ENCODE measurements at regions not wholly inside any gene's neighbourhood (a gene's known extent, or its start where the extent isn't known, plus 50 kb on each side); places are given as distances from the start of the nearest gene placed in this dataset.

GRCh38 chr7:41917-42565 is 150.3 kb upstream of the FAM20C start:
- no peaks in the 10 kb centered on the region for H3K9me3 ChIP-seq
- TF ChIP-seq CTCF (IDR thresholded peaks at IDR 0.05) = no peak
- no peak overlapping the region for H3K4me3 ChIP-seq
- H3K27me3 ChIP-seq (ENCODE audit: low read depth) = peaks cover 6% of the 10 kb centered on the region
- no peaks in the 10 kb centered on the region for H3K36me3 ChIP-seq
- peaks cover 12% of the 10 kb centered on the region for H3K4me1 ChIP-seq
- ATAC-seq = no peak
- intact Hi-C loops (cut with DNase I) = no loop called here
- H3K27ac ChIP-seq = no peak overlapping the region
- peak; percentile 14 for DNase-seq

GRCh38 chr7:43791-44540 is 148.4 kb upstream of the FAM20C start:
- ATAC-seq (no peak), DNase-seq (peak; percentile 16)
- H3K4me3 ChIP-seq = no peak overlapping the region
- H3K36me3 ChIP-seq = no peaks in the 10 kb centered on the region
- no peak for TF ChIP-seq CTCF (IDR thresholded peaks at IDR 0.05)
- intact Hi-C loops (cut with DNase I) = no loop called here
- H3K9me3 ChIP-seq = no peaks in the 10 kb centered on the region
- H3K27me3 ChIP-seq (ENCODE audit: low read depth) = peaks cover 6% of the 10 kb centered on the region
- H3K4me1 ChIP-seq = peaks cover 12% of the 10 kb centered on the region
- no peak overlapping the region for H3K27ac ChIP-seq

- no peak for TF ChIP-seq CTCF (IDR thresholded peaks at IDR 0.05)
- peak; percentile 20 for DNase-seq
- Histone ChIP-seq H3K36me3 (no peaks in the 10 kb centered on the region), H3K4me3 (no peak overlapping the region), H3K27ac (no peak overlapping the region), H3K27me3 (ENCODE audit: low read depth) (peaks cover 6% of the 10 kb centered on the region), H3K9me3 (no peaks in the 10 kb centered on the region), H3K4me1 (peaks cover 12% of the 10 kb centered on the region)
- intact Hi-C loops (cut with DNase I) = no loop called here
- no peak for ATAC-seq
Observed at GRCh38 chr7:44541-44896, 147.9 kb upstream of the FAM20C start.

GRCh38 chr7:45106-46090 is 147.0 kb upstream of the FAM20C start:
- ATAC-seq (no peak), DNase-seq (peak; percentile 16)
- H3K4me3 ChIP-seq = no peak overlapping the region
- H3K27me3 ChIP-seq (ENCODE audit: low read depth) = peaks cover 6% of the 10 kb centered on the region
- intact Hi-C loops (cut with DNase I) = no loop called here
- H3K36me3 ChIP-seq = no peaks in the 10 kb centered on the region
- no peak overlapping the region for H3K27ac ChIP-seq
- peaks cover 12% of the 10 kb centered on the region for H3K4me1 ChIP-seq
- no peak for TF ChIP-seq CTCF (IDR thresholded peaks at IDR 0.05)
- H3K9me3 ChIP-seq = no peaks in the 10 kb centered on the region

GRCh38 chr7:46123-46829 is 146.1 kb upstream of the FAM20C start:
- Histone ChIP-seq H3K27me3 (ENCODE audit: low read depth) (peaks cover 6% of the 10 kb centered on the region), H3K9me3 (no peaks in the 10 kb centered on the region), H3K36me3 (no peaks in the 10 kb centered on the region), H3K4me1 (peaks cover 8% of the 10 kb centered on the region), H3K27ac (no peak overlapping the region), H3K4me3 (no peak overlapping the region)
- TF ChIP-seq CTCF (IDR thresholded peaks at IDR 0.05) = no peak
- DNase-seq (peak; percentile 20), ATAC-seq (no peak)
- intact Hi-C loops (cut with DNase I) = no loop called here

Data from lower lobe of right lung (tissue), 2 donors.